ENCODE measurements at regions not wholly inside any gene's neighbourhood (a gene's known extent, or its start where the extent isn't known, plus 50 kb on each side); places are given as distances from the start of the nearest gene placed in this dataset.
"Not testable (repeated sequence)": the region's sequence is repeated elsewhere in the genome, so short reads cannot be mapped to it uniquely, and the experiment has no call there.

DNA sequence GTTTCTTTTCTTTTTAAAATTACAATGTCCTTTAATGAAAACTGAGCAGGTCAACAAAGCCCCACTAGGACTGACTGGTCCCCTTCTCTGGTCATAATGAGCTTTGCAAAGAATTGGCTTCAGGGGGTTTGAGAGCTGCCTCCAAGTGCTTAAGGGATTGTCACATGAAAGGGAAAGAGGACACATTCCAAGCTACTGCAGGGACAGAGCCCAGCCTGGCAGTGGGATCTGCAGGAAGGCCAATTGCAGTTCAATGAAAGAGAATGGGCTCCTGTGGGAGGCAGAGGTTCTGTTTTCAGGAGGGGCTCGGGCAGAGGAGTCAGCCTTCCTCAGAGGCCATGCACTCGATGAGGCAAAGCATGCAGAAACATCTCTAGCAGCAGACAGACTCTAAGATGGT lies 84.1 kb upstream of the ACKR3 start:
- H3K4me3 ChIP-seq, result no peak overlapping the region
- WGBS, 4 donors, result 70 to 84% (median 83%) methylated on average over 2 of the region's 2 CpGs
- no peaks in the 10 kb centered on the region for H3K27me3 ChIP-seq
- intact Hi-C loops (cut with DNase I), result no loop called here
- no peak overlapping the region for H3K27ac ChIP-seq
- no peak for DNase-seq
- H3K36me3 ChIP-seq (replicated peaks in 1 of 2), result no peaks in the 10 kb centered on the region
- H3K4me1 ChIP-seq (replicated peaks in 1 of 2), result no peaks in the 10 kb centered on the region
- H3K9me3 ChIP-seq (replicated peaks in 1 of 3), result peaks cover 0 to 3% (median under 1%) of the 10 kb centered on the region in 3 donors
- no peak for TF ChIP-seq POLR2A (IDR thresholded peaks at IDR 0.05)
- TF ChIP-seq CTCF (IDR thresholded peaks at IDR 0.05), result no peak

GRCh38 chr2:236489083-236489482 lies 80.5 kb upstream of the ACKR3 start:
- H3K27me3 ChIP-seq; DNase-seq; intact Hi-C loops (cut with DNase I); H3K36me3 ChIP-seq (replicated peaks in 1 of 2); H3K4me3 ChIP-seq; H3K4me1 ChIP-seq (replicated peaks in 1 of 2); H3K9me3 ChIP-seq (replicated peaks in 1 of 3); H3K27ac ChIP-seq: not testable (repeated sequence)
- WGBS, 4 donors, result 84 to 96% (median 88%) methylated on average over 2 to 5 of the region's 5 CpGs; no CpG with 5 or more reads in 1 of the 4 donors

- intact Hi-C loops (cut with DNase I), result no loop called here
- no peak overlapping the region for H3K27ac ChIP-seq
- H3K9me3 ChIP-seq (replicated peaks in 1 of 3), result no peaks in the 10 kb centered on the region
- no peaks in the 10 kb centered on the region for H3K27me3 ChIP-seq
- no peaks in the 10 kb centered on the region for H3K4me1 ChIP-seq (replicated peaks in 1 of 2)
- no peak overlapping the region for H3K4me3 ChIP-seq
- 89 to 95% (median 94%) methylated on average over 3 of the region's 3 CpGs for WGBS, 4 donors
- TF ChIP-seq CTCF (IDR thresholded peaks at IDR 0.05), result no peak
- TF ChIP-seq POLR2A (IDR thresholded peaks at IDR 0.05), result no peak
- no peaks in the 10 kb centered on the region for H3K36me3 ChIP-seq (replicated peaks in 1 of 2)
- DNase-seq, result no peak
These were observed 79.7 kb upstream of the ACKR3 start for GRCh38 chr2:236489895-236490404.

DNA sequence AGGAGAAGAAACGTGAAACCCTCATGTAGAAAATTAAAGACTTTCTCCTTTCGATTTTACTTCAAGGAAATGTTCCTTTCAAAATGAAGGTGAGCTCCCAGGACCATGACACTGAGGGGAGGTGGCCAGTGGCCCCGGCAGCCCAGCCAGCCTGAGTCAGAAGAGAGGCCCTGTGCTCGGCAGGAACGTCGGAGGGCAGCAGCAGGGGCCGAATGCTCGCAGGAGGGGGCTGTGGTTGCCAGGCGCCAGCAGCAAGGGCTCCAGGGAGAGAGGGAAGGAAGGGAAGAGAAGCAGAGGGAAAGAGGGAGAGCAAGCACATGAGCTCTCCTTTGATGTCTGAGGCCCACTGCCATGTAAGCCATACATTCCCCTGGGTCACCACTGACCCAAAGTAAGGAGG lies 73.3 kb upstream of the ACKR3 start:
- intact Hi-C loops (cut with DNase I), result no loop called here
- no peaks in the 10 kb centered on the region for H3K36me3 ChIP-seq (replicated peaks in 1 of 2)
- 80 to 89% (median 87%) methylated on average over 9 of the region's 9 CpGs for WGBS, 4 donors
- TF ChIP-seq POLR2A (IDR thresholded peaks at IDR 0.05) (no peak), CTCF (IDR thresholded peaks at IDR 0.05) (no peak)
- no peaks in the 10 kb centered on the region for H3K27me3 ChIP-seq
- DNase-seq, result no peak
- H3K27ac ChIP-seq, result no peak overlapping the region
- no peaks in the 10 kb centered on the region for H3K9me3 ChIP-seq (replicated peaks in 1 of 3)
- no peak overlapping the region for H3K4me3 ChIP-seq
- no peaks in the 10 kb centered on the region for H3K4me1 ChIP-seq (replicated peaks in 1 of 2)

GRCh38 chr2:236498369-236498768 lies 71.3 kb upstream of the ACKR3 start:
- Histone ChIP-seq H3K4me3 (no peak overlapping the region), H3K4me1 (replicated peaks in 1 of 2) (no peaks in the 10 kb centered on the region), H3K36me3 (replicated peaks in 1 of 2) (no peaks in the 10 kb centered on the region), H3K9me3 (replicated peaks in 1 of 3) (no peaks in the 10 kb centered on the region), H3K27me3 (no peaks in the 10 kb centered on the region), H3K27ac (no peak overlapping the region)
- no peak for TF ChIP-seq POLR2A (IDR thresholded peaks at IDR 0.05)
- TF ChIP-seq CTCF (IDR thresholded peaks at IDR 0.05), result no peak
- 85 to 94% (median 92%) methylated on average over 7 of the region's 7 CpGs for WGBS, 4 donors
- intact Hi-C loops (cut with DNase I), result no loop called here
- no peak for DNase-seq
